Right atrium auricular region (tissue), 2 donors: ENCODE measurements at regions not wholly inside any gene's neighbourhood (a gene's known extent, or its start where the extent isn't known, plus 50 kb on each side); places are given as distances from the start of the nearest gene placed in this dataset.
A peak's percentile ranks its signal among the peaks of the same experiment; 100 is the strongest.

Source experiments
- DNase-seq: peaks from one replicate; pipeline ENCODE4 v3.0.0-alpha.2; 2019; ENCODE audit warnings: low spot score
- H3K27ac ChIP-seq, 2 donors: fragments of 200-600 bp; sonication (generic); 1 replicate in 1 of 2; 2 replicates in 1 of 2; pipeline ENCODE4 v1.5.1; 2016 to 2019
- H3K27me3 ChIP-seq, 2 donors: fragments of 200-600 bp; sonication (generic); one replicate each; pipeline versions ENCODE4 v1.5.1 to v1.6.0; 2017 to 2019
- H3K36me3 ChIP-seq: fragments of 200-600 bp; sonication (generic); one replicate; pipeline ENCODE4 v1.5.1; 2016
- H3K4me1 ChIP-seq, 2 donors: fragments of 200-600 bp; sonication (generic); one replicate each; pipeline versions ENCODE4 v1.5.1 to v1.6.0; 2017 to 2019
- H3K4me3 ChIP-seq, 2 donors: fragments of 200-600 bp; sonication (generic); 1 replicate in 1 of 2; 2 replicates in 1 of 2; pipeline ENCODE4 v1.5.1; 2017 to 2019; ENCODE audit warnings: mild to moderate bottlenecking in 1 of 2, moderate library complexity in 1 of 2
- H3K9me3 ChIP-seq, 2 donors: fragments of 200-600 bp; sonication (generic); one replicate each; pipeline ENCODE4 v1.5.1; 2019
- TF ChIP-seq, protein P1 (sequence below), 2 donors: fragments of 200-600 bp; sonication (generic); IDR thresholded peaks; one replicate each; pipeline ENCODE4 v1.5.1; 2019; ENCODE audit warnings: antibody characterized with exemption in 2 of 2

DNA sequence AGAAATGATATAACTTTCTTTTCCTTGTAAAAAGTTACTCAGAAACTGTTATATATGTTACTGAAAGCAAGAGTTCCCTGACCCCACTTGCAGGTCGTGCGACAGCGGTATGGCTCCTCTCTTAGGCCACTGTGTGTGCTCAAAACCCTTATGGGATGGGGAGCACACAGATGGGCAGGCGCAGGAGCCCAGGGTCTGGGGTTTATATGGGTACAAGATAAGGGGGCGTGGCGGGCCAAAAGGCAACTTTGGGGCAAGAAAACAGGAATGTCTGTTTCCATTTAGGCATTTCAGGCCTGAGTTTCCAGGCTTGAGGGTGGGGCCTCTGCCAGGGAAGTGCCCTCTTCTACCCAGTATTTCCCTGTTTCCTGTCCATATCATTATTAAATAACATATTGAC, 736.5 kb downstream of the VGLL3 start:
- no peaks in the 10 kb centered on the region for H3K9me3 ChIP-seq
- no peaks in the 10 kb centered on the region for H3K27me3 ChIP-seq
- no peak overlapping the region for H3K4me3 ChIP-seq
- no peak overlapping the region for H3K27ac ChIP-seq
- no peaks in the 10 kb centered on the region for H3K4me1 ChIP-seq
- TF ChIP-seq, protein P1, sequence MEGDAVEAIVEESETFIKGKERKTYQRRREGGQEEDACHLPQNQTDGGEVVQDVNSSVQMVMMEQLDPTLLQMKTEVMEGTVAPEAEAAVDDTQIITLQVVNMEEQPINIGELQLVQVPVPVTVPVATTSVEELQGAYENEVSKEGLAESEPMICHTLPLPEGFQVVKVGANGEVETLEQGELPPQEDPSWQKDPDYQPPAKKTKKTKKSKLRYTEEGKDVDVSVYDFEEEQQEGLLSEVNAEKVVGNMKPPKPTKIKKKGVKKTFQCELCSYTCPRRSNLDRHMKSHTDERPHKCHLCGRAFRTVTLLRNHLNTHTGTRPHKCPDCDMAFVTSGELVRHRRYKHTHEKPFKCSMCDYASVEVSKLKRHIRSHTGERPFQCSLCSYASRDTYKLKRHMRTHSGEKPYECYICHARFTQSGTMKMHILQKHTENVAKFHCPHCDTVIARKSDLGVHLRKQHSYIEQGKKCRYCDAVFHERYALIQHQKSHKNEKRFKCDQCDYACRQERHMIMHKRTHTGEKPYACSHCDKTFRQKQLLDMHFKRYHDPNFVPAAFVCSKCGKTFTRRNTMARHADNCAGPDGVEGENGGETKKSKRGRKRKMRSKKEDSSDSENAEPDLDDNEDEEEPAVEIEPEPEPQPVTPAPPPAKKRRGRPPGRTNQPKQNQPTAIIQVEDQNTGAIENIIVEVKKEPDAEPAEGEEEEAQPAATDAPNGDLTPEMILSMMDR (IDR thresholded peaks at IDR 0.05) = no peak
- H3K36me3 ChIP-seq = no peaks in the 10 kb centered on the region
- DNase-seq = no peak

DNA sequence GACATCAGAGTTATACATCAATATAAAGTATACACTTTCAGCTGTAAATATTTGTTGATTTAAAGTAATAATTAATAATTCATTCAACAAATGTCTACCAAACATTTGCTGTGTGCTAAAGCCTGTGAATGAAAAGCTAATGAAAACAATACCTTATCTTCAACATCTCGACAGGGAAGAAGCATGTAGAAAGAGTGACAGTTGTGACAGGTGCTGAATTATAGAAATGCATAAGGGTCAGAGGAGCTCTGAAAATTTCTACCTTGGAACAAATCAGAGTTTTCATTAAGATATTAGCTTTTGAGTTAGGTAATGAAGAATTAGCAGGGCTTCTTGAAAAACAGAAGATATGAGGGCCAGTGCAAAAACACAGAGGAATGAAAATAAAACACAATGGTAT, 739.2 kb downstream of the VGLL3 start:
- DNase-seq = no peak
- H3K27ac ChIP-seq = no peak overlapping the region
- H3K27me3 ChIP-seq = no peaks in the 10 kb centered on the region
- H3K9me3 ChIP-seq = no peaks in the 10 kb centered on the region
- H3K36me3 ChIP-seq = no peaks in the 10 kb centered on the region
- no peak overlapping the region for H3K4me3 ChIP-seq
- H3K4me1 ChIP-seq = no peaks in the 10 kb centered on the region
- TF ChIP-seq, protein P1 (IDR thresholded peaks at IDR 0.05) = no peak

DNA sequence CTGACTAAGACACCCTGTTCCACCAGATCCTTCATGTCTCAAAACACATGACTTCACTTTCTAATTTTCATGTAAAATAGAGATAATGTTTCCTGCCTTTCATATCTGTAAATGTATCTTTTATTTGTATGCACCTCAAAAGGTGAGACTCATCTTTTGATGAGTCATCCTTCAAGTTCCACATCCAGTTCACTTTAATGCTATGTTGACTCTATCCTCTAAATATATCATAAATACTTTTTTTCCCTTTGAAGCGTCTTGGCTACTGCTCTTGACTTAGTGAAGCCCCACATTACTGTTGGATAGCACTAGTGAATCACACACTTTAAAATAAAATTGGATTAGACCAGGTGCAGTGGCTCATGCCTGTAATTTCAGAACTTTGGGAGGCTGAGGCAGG, 741.1 kb downstream of the VGLL3 start:
- Histone ChIP-seq H3K36me3 (no peaks in the 10 kb centered on the region), H3K27me3 (no peaks in the 10 kb centered on the region), H3K9me3 (no peaks in the 10 kb centered on the region), H3K4me1 (no peaks in the 10 kb centered on the region), H3K27ac (no peak overlapping the region), H3K4me3 (no peak overlapping the region)
- TF ChIP-seq, protein P1 (IDR thresholded peaks at IDR 0.05) = no peak
- no peak for DNase-seq

DNA sequence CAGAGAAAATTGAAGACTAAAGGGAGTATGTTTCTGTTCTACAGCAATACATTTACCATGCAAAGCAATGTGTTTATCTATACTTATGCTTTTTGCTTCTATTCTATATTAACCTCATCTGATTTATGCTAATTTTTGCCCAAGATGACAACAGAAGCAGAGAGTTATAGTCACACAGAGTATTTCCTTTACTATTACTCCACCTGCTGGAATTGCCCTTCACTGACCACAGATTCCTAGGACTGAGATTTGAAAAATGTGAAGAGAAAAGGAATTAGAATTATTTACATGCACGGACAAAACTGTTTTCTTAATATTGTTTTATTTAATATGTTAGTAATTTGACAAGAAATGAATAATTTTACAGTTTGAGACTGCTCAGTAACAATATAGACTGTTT, 745.6 kb downstream of the VGLL3 start:
- H3K4me3 ChIP-seq = no peak overlapping the region
- no peak overlapping the region for H3K27ac ChIP-seq
- H3K27me3 ChIP-seq = no peaks in the 10 kb centered on the region
- TF ChIP-seq, protein P1 (IDR thresholded peaks at IDR 0.05) = peak in 1 of 2 donors; percentile 20
- DNase-seq = no peak
- H3K4me1 ChIP-seq = no peaks in the 10 kb centered on the region
- H3K9me3 ChIP-seq = no peaks in the 10 kb centered on the region
- no peaks in the 10 kb centered on the region for H3K36me3 ChIP-seq

DNA sequence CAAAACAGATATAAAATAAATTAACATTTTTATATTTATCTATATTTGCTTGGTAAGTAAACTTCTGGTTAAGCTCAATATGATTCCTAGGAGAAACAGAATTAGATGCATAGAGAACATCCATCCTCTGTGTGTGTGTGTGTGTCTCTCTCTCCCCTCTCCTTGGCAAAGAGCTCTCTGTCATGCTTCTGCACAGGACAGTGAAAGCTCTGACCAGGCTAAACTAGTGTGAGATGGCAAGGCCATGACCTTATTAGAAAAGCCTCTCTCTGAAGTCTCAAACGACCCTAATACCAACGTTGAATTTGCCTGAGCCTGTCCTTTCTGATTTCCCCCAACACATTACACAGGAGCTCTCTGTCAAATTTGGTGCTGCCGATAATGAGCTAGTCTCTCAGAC, 746.0 kb downstream of the VGLL3 start:
- H3K4me1 ChIP-seq = no peaks in the 10 kb centered on the region
- DNase-seq = no peak

DNA sequence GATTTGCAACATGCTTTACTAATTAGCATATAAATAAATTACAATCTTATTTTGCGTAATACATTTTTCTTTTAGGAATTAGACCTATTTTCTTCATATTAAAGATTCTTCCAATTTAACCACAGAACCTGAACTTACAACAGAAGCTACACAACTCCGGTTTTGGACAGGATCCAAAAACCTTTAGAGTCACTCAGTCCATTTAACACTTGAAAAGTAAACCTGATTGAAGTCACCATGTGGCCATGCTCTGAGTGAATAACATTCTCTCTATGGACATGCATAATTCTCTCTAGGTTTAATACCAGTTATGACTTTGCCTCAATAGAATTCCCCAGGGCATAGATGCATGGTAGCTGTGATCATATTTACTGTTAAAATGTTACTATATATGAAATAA, 751.0 kb downstream of the VGLL3 start:
- Histone ChIP-seq H3K9me3 (no peaks in the 10 kb centered on the region), H3K36me3 (no peaks in the 10 kb centered on the region), H3K27ac (no peak overlapping the region), H3K27me3 (no peaks in the 10 kb centered on the region), H3K4me3 (no peak overlapping the region), H3K4me1 (no peaks in the 10 kb centered on the region)
- DNase-seq = no peak
- TF ChIP-seq, protein P1 (IDR thresholded peaks at IDR 0.05) = no peak

More for the DNA sequence above, 746.0 kb downstream of the VGLL3 start:
- TF ChIP-seq, protein P1 (IDR thresholded peaks at IDR 0.05) = no peak
- no peaks in the 10 kb centered on the region for H3K9me3 ChIP-seq
- H3K27ac ChIP-seq = no peak overlapping the region
- no peaks in the 10 kb centered on the region for H3K36me3 ChIP-seq
- no peak overlapping the region for H3K4me3 ChIP-seq
- no peaks in the 10 kb centered on the region for H3K27me3 ChIP-seq
